GM19351 (cell line): ENCODE measurements at regions not wholly inside any gene's neighbourhood (a gene's known extent, or its start where the extent isn't known, plus 50 kb on each side); places are given as distances from the start of the nearest gene placed in this dataset.
A peak's percentile ranks its signal among the peaks of the same experiment; 100 is the strongest.
"Not testable (repeated sequence)": the region's sequence is repeated elsewhere in the genome, so short reads cannot be mapped to it uniquely, and the experiment has no call there.

ENCODE experiments used
- ATAC-seq: cut with Tn5 transposase; IDR thresholded peaks from one replicate; pipeline ENCODE4 v1.9.1; 2021; ENCODE audit warnings: mild to moderate bottlenecking, moderate library complexity; ENCODE audit not compliant: unreplicated experiment

- ATAC-seq: not testable (repeated sequence)
Measured at GRCh38 chr21:6093870-6094269, 4427.5 kb upstream of the TPTE start.

- not testable (repeated sequence) for ATAC-seq
Measured at GRCh38 chr21:6095304-6095703, 4426.1 kb upstream of the TPTE start.

- ATAC-seq: not testable (repeated sequence)
Measured at GRCh38 chr21:6096560-6097424, 4424.6 kb upstream of the TPTE start.

- not testable (repeated sequence) for ATAC-seq
Measured at GRCh38 chr21:6097736-6098135, 4423.6 kb upstream of the TPTE start.

GRCh38 chr21:6098191-6098935, 4423.0 kb upstream of the TPTE start:
- not testable (repeated sequence) for ATAC-seq

GRCh38 chr21:6101588-6101987, 4419.8 kb upstream of the TPTE start:
- ATAC-seq: not testable (repeated sequence)

GRCh38 chr21:6104546-6104945, 4416.8 kb upstream of the TPTE start:
- not testable (repeated sequence) for ATAC-seq

- ATAC-seq: not testable (repeated sequence)
Measured at GRCh38 chr21:6106686-6107567, 4414.5 kb upstream of the TPTE start.

- not testable (repeated sequence) for ATAC-seq
Measured at GRCh38 chr21:6108894-6109293, 4412.5 kb upstream of the TPTE start.

- ATAC-seq: not testable (repeated sequence)
Measured at GRCh38 chr21:6109774-6110173, 4411.6 kb upstream of the TPTE start.

GRCh38 chr21:6110716-6111343, 4410.6 kb upstream of the TPTE start:
- peak; percentile 86 for ATAC-seq

GRCh38 chr21:6111354-6111753, 4410.0 kb upstream of the TPTE start:
- ATAC-seq: peak; percentile 12

- not testable (repeated sequence) for ATAC-seq
Measured at GRCh38 chr21:6118336-6118735, 4403.0 kb upstream of the TPTE start.

GRCh38 chr21:6120863-6121262, 4400.5 kb upstream of the TPTE start:
- not testable (repeated sequence) for ATAC-seq

- not testable (repeated sequence) for ATAC-seq
Measured at GRCh38 chr21:6122629-6123028, 4398.8 kb upstream of the TPTE start.

- ATAC-seq: not testable (repeated sequence)
Measured at GRCh38 chr21:6123224-6123623, 4398.2 kb upstream of the TPTE start.

GRCh38 chr21:6125549-6126240, 4395.7 kb upstream of the TPTE start:
- ATAC-seq: not testable (repeated sequence)

- peak; percentile 53 for ATAC-seq
Measured at GRCh38 chr21:6126976-6127732, 4394.2 kb upstream of the TPTE start.

- ATAC-seq: not testable (repeated sequence)
Measured at GRCh38 chr21:6130734-6131133, 4390.6 kb upstream of the TPTE start.
